ENCODE measurements at regions not wholly inside any gene's neighbourhood (a gene's known extent, or its start where the extent isn't known, plus 50 kb on each side); places are given as distances from the start of the nearest gene placed in this dataset.
"Not testable (repeated sequence)": the region's sequence is repeated elsewhere in the genome, so short reads cannot be mapped to it uniquely, and the experiment has no call there.

DNA sequence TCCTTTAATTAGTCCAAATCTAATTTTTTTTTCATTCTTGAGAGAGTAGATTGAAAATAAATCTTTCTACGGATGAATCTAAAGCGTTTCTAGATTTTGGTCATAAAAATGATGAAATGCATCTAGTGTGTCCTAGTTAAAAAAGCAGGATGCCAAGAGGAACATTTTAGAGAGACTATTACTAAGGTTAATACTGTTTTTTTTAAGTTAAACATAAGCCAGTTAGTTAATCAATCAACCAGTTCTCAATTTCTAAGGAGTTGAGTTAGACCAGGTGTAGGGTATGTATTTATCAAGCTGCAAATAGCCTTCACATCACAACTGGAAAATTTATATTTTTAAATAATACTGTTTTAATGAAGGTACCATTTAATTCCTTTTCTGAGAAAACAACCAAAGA, 679.5 kb upstream of the IGFBP7 start:
- DNase-seq = no peak

DNA sequence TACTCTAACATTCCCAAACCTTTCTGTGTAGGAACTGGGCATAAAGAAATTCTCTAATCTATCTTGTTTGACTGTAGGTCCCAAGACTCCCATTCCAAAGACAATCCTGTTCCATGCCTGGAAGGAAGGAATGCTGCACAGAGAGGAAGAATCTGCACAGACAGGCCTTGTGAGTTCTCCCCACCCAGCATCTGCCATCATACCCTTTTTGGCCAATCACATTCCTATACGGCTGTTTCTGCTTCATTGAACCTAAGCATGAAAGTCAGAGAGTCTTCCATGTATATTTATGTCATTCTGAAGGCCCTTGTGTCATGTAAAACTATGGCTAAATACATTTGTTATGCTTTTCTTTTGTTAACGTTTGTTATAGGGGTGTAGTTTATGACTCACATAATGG, 667.7 kb upstream of the IGFBP7 start:
- no peak for DNase-seq

DNA sequence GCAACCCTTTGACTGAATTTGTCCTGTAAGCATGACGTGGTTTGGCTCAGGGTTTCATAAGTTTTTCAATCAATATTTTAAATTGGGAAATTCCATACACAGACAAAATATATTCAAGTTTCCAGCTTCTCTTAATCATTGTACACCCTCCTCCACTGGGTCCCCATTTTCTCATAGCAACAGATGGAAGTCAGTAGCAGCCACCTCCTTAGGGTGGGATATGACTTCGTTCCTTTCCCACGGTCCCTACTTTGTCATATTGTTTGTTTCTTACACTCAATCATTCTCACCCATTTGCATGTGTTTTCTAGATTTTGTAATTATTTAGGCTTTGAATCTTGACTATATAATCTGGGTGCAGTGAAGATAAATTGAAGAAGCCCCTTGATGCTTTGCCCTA, 664.5 kb upstream of the IGFBP7 start:
- DNase-seq = no peak

DNA sequence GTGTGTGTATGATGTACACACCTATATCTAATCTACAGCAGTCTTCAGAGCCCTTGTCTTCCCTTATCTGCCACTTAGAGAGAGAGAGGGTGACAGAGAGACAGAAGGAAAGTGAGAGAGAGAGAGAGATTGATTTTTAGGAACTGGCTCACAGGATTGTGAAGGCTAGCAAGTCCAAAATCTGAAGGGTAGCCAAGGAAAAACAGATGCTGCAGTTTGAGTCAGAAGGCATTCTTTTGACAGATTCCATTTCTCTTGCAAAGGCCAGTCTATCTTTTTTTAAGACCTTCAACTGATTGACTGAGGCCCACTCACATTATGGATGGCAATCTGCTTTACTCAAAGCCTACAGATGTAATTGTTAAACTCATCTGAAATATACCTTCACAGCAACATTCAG, 664.0 kb upstream of the IGFBP7 start:
- DNase-seq = no peak

DNA sequence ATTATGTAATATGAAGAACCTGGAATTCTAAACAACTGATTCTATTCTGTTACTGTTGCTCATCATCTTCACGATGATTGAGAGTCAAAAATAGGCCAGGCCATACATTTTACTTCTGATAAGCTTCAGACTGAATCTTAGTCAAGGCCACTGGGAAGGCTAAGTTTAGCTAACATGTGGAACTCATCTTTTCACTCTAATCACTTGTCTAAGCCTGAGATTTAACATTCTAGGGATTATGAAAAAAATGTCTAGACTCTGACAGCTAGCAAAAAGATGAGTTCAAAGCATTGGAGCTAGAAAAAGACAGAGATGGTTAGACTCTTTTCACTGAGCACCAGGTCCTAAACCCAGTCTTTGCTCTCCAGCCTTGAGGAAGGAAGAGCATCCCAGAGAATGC, 656.2 kb upstream of the IGFBP7 start:
- DNase-seq = no peak

DNA sequence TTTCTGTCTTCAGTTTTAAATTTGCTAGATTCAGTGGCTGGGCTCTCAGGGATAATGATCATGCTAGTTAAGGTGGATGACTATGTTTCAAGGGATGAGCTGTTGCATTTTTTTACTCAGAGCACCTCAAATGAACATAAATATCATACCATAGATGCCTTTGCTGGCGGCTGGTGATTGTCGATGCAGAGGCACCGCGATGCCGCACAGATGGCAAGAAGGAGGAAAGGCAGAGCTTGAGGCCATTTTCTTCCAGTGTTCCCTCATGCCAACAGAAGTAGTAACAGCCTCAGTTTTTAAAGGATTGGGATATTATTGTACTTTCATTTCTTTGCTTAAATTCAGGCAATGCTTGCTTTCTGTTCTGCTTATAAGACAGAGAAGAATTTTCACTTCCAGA, 654.7 kb upstream of the IGFBP7 start:
- no peak for DNase-seq

DNA sequence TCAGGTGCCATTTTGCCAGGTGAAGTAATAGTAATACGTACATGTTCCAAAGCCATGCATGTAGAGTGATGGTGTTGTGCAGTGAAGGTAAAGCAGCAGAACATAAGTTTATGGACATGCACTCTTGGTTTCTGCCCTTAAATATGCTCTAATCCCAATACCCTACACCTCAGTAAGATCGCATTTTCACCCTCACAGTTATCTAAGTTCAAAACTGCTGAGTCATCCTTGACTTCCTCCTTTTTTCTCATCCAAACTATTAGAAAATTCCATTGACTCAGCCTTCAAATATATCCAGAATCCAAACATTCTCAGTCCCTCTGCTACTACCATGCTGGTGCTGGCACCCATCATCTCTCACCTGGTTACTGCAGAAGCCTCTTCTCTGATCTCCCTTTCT, 652.9 kb upstream of the IGFBP7 start:
- no peak for DNase-seq

DNA sequence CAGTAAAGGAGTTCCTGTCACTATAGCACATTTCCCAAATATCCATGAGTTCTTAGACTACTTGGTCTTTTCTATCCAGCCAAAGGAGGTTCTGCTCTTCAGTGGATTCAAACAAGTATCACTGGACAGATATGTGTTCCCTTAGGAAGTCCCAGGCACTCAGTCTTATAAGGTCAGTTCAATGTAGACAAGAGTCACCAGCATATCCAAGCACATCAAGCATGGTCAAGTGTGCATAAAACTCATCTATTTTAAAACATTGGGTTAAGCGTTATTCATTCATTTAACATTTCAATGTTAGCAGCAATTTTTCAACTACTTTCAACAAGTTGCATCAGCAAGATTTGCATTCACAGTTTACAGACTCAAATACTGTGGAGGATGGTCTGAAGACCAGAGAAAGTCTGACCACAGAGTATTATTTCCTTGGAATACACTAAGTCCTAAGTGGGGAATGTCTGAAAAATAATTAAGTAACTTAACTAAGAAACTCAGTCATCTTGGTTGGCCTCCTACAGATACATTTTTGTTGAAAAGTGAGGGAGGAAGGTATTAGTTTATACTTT, 630.5 kb upstream of the IGFBP7 start:
- DNase-seq = no peak

DNA sequence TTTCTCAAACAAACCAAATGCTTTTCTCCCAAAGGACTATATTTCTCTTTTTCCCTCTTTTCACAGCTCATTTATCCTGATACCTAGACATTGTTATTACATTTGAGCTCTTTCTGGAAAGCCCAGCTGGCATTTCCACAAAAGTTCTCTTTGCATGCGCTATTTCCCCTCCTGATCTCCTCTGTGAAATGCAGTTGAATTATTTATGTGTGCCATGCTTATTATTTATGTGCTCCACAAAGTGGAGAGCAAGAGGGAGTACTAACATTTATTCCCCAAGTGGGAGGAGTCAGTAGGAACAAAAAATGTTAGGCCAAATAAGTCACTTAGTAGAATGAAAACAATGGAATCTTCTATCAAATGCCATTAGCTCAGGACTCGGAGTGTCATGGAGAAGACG, 626.6 kb upstream of the IGFBP7 start:
- no peak for DNase-seq

DNA sequence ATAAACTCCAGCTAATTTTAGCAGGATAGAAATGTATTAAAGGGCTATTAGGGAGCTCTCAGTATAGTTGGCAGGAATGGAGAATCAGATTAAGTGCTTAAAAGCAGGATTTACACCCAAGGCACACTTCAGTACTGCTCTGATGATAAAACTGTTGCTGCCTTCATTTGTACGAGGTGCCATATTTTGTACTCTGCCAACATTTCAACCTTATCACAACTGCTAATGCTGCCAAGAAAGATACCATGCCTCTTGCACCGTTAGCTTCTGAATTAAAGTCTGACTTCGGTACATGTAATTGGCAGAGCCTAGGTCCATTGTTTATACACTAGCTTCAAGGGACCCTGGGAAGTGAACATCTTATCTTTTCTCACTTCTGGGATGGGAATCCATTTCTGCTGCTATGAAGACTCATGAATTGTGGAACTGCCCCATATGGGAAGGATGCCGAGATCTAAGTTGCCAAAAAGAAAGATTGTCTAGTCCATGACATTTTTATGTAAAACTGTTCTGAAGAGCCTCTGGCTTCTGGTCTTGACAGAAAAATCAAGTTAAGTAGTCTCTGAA, 624.0 kb upstream of the IGFBP7 start:
- DNase-seq = no peak

DNA sequence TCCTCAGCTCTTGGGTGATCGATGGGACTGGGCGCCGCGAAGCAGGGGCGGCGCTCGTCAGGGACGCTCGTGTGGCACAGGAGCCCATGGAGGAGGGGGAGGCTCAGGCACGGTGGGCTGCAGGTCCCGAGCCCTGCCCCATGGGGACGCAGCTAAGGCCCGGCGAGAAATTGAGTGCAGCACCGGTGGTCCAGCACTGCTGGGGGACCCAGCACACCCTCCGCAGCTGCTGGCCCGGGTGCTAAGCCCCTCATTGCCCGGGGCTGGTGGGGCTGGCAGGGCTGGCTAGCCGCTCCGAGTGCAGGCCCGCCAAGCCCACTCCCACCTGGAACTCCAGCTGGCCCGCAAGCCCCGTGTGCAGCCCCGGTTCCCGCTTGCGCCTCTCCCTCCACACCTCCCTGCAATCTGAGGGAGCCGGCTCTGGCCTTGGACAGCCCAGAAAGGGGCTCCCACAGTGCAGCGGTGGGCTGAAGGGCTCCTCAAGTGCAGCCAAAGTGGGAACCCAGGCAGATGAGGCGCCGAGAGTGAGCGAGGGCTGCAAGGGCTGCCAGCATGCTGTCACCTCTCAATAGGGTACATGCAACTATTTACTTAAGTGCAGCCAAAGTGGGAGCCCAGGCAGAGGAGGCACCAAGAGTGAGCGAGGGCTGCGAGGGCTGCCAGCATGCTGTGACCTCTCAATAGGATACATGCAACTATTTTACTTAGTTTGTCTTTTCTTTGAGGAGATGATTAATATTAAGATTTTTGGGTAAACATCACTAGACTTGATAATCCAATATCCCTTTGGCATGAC, 619.8 kb upstream of the IGFBP7 start:
- DNase-seq = not testable (repeated sequence)

DNA sequence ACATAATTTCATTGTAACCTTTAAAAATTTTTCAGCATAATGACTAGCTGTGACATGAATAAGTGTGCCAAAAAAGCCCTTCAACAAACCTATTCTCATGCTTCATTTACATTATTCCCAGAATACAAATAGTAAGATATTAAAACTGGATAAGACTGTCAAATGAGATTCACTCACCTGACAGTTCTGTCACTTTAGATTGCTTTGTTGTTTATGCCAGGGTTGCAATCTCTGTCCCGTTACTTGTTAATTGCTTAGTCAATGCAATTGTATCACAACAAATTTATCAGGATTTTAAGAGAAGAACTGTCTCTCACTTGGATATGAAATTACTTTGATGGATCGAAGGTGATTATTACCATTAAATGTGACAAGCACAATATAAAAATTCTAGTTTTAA, 616.0 kb upstream of the IGFBP7 start:
- no peak for DNase-seq

DNA sequence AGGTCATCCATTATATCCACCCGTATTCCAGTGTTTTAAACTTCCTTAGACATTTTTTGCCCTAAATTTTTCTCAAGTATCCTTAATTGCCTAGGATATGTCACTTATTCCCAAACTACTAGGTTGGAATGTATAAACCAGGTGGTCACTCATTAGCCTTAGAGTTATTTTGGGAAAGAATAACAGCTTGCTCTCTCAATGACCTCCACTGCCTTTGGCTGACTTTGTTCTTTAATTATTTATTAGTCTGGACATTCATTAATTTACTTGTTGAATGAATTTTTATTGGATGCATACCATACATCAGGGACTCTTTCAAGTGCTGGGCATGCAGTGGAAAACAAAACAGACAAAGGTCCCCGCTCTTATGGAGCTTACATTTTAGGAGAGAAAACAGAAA, 609.3 kb upstream of the IGFBP7 start:
- DNase-seq = no peak

DNA sequence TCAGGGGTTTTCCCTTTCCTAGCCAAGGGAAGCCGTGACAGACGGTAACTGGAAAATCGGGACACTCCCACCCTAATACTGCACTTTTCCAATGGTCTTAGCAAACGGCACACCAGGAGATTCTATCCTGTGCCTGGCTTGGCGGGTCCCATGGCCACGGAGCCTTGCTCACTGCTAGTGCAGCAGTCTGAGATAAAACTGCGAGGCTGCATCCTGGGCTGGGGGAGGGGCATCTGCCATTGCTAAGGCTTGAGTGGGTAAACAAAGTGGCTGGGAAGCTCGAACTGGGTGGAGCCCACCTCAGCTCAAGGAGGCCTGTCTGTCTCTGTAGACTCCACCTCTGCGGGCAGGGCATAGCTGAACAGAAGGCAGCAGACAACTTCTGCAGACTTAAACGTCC, 604.1 kb upstream of the IGFBP7 start:
- DNase-seq = not testable (repeated sequence)

DNA sequence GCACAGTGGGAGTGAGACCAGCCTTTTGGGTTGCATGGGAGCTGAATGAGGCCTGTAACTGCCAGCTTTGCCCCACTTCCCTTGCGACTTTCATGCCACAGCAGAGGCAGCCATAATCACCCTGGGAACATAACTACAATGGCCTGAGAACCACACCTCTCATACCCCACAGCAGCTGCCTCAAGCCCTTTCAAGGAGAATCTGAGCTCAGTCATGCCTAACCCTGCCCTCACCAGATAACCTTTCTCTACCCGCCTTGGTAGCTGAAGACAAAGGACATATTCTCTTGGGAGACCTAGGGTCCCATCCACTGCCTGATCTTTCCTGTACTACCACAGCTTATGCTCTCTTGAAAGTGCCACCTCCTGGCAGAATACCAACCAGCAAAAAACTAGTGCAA, 599.9 kb upstream of the IGFBP7 start:
- no peak for DNase-seq

DNA sequence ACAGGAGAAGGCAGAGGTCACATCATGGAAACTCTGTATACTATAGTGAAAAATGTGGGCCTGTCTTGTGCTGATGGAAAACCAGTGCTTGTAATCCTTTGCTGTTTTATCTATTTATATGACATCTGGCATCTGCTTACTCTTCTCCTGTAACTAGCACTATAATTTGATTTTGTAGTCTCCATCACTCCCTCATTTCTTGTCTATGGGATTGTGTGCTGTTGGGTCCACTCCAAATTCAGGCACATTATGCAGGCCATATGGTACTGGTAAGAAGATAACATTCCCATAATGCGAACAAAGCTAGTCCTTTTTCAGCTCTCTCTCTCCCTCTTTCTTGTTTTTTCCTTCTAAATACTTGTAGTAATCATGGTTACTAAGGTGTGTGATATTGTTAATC, 581.2 kb upstream of the IGFBP7 start:
- no peak for DNase-seq

DNA sequence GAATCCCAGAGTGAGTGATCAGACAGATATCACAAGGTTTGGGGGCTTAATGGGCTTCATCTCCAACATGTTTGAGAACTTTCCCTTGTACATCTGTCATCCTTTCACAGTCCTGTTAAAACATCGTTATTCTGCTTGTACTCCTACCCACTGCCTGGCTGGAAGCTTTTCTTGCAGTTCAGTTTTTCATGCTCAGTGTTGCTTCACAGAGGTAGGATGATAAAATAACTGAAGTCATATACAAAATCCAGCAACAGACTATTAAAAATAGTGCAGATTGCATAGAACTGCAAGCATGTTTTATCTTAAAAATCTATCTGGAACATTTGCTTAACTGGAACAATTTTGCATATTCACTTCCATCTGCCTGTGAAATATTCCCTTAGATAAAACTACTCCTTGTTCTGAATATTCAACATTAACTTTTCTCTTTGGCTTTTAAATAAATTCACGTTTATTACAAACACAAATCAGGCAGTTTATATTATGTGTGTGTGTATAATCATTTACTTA, 579.6 kb upstream of the IGFBP7 start:
- no peak for DNase-seq

DNA sequence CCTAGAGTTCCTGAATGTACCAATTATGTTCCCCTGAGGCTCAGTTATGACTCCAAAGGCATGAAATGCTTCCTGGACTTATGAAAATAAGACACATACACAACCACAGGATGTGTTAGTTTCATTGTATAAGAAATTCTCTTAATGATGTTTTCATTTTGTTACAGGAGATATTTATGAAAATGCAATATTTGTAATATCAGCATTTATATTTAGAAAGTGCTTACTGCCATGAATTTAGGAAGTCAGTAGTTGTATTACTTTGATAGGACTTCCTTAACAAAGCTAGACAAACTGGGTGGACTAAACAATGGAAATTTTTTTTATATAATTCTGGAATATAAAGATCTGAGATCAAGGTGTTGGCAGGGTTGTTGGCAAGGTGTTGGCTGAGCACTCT, 572.1 kb upstream of the IGFBP7 start:
- DNase-seq = no peak

DNA sequence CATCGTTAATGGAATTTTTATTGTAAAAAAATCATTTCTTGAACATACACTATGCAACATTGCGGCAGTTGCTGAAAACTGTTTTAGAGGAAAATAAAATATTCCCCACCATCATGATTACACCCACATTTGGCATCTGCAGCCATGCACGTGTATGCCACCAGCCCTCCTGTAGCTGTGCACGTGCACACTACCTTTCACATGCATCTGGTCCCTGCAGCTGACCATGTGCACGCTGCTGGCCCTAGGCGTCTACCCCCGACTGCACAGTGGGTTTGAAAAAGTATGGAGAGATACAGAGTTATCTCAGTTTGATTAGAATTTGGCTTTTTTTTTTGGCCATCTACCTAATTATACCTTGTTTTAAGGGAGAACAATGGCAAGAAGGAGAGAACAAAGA, 569.8 kb upstream of the IGFBP7 start:
- DNase-seq = no peak

DNA sequence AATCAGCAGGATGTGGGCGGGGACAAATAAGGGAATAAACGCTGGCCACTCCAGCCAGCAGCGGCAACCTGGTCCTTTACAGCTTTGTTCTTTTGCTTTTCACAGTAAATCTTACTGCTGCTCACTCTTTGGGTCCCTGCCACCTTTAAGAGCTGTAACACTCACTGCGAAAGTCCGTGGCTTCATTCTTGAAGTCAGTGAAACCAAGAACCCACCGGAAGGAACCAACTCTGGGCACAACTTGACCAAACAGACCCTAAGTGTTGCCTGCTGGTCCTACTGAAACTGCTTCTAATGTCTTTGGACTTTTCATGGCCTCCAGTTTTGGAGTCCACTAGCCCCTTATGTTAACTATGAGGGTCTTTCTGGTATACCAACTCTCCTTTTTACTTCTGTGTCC, 566.2 kb upstream of the IGFBP7 start:
- no peak for DNase-seq

DNA sequence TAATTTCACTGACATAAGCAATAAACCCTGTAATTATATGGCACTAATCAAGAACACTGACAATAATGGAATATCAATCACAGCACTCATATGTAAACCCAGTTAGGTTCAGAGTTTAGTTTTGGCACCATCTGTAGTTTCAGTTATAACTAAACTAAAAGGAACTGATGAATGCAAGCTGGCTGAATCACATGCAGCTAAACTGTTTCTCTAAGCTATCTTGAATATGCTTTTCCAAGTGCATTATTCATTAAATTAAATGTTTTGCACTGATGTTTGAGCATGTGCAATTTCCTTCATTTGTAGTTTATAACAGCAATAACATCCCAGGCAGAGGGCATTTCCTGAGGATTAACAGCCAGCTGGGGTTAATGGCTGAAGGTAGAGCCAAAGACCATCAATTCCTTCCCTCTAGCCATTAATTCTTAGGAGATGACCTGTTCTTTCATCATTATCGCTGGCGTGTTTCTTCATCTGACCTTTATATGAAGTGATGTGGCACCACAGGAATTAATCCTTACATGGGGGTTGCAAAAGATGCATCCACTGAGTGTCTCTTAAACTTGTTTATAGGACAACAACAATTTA, 562.8 kb upstream of the IGFBP7 start:
- no peak for DNase-seq

DNA sequence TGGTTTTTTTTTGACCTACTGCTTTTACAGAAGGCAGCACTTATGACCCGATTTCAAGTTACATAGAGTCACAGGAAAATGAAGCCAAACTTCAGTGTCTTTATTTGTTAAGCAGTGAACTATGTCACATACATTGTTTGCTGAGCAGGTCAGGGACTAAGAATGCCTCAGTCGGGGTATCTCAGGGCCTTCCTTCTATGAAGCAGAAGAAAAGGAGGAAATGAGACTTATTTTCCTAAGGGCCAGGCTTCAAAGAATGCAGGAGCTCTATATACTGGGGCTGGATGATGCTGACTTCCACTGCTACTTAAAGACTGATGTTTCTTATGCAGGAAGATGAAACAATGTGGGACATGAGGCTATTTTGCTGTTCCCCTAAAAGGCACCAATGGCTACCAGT, 558.4 kb upstream of the IGFBP7 start:
- DNase-seq = no peak

DNA sequence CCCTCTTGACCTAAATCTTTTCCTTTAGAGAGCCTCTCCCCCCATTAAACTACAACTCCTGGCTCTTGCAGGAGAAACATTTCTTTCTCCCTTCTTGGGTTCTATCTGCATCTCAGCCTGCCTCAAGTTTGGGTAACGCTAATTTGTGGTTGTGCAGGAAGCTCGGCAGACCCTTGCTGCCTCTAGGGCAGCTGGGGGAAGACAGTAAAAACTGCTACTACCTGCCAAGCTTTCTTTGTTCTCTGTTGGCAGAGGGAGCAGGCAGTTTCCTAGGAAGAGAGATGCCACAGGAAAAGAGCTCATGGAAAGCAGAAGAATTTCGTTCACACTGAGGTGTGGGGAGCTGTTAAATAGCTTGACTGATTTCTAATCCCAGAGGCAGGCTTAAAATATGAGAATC, 555.6 kb upstream of the IGFBP7 start:
- DNase-seq = no peak

DNA sequence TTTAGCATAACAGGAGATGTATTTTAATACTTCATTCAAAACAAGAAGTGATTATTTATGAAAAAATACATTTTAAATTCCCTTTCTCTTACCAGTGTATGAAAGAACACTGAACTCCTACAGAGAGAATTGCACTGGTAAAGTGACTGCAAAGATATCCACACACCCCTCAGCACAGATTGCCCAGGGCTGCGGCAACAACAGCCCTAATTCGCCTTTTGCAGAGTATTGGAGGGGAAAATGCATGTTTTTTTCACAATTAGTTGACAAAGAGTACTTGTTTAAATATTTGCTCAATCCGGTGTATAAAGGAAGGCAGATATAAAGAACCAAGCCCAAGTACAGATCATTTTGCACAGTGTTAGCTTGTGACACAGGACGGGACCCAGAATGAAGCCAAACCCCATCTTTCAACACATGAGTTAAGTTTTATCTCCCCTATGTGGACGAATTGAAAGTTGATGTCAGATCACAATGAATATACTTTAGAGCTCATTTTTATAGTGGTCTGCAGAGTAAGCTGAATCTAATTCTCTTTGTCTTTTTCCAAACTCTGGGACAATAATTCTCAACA, 551.4 kb upstream of the IGFBP7 start:
- DNase-seq = no peak
